ENCODE measurements at regions not wholly inside any gene's neighbourhood (a gene's known extent, or its start where the extent isn't known, plus 50 kb on each side); places are given as distances from the start of the nearest gene placed in this dataset.

GRCh38 chr9:28653216-28653615 lies 1079.9 kb upstream of the C9orf72 start:
- Histone ChIP-seq H3K4me1 (ENCODE audit: insufficient read depth, low read length) (peaks cover 27% of the 10 kb centered on the region; the same call in 1 of the 2 replicates), H3K9ac (ENCODE audit: low read depth, low read length) (no peak overlapping the region), H3K9me3 (ENCODE audit: control insufficient read depth, insufficient read depth, low read length) (no peaks in the 10 kb centered on the region), H3K36me3 (ENCODE audit: insufficient read depth, low read length) (no peaks in the 10 kb centered on the region)

- H3K9ac ChIP-seq (ENCODE audit: low read depth, low read length): no peak overlapping the region
- H3K9me3 ChIP-seq (ENCODE audit: control insufficient read depth, insufficient read depth, low read length): no peaks in the 10 kb centered on the region
- peaks cover 7% of the 10 kb centered on the region; the same call in 1 of the 2 replicates for H3K4me1 ChIP-seq (ENCODE audit: insufficient read depth, low read length)
- no peaks in the 10 kb centered on the region for H3K36me3 ChIP-seq (ENCODE audit: insufficient read depth, low read length)
Observed at GRCh38 chr9:28656727-28657126, 1083.4 kb upstream of the C9orf72 start.

GRCh38 chr9:28661853-28662252 lies 1088.6 kb upstream of the C9orf72 start:
- no peaks in the 10 kb centered on the region for H3K36me3 ChIP-seq (ENCODE audit: insufficient read depth, low read length)
- H3K9me3 ChIP-seq (ENCODE audit: control insufficient read depth, insufficient read depth, low read length): no peaks in the 10 kb centered on the region
- peaks cover under 1% of the 10 kb centered on the region; the same call in 1 of the 2 replicates for H3K4me1 ChIP-seq (ENCODE audit: insufficient read depth, low read length)
- H3K9ac ChIP-seq (ENCODE audit: low read depth, low read length): no peak overlapping the region

- no peaks in the 10 kb centered on the region for H3K9me3 ChIP-seq (ENCODE audit: control insufficient read depth, insufficient read depth, low read length)
- H3K4me1 ChIP-seq (ENCODE audit: insufficient read depth, low read length): no peaks in the 10 kb centered on the region
- H3K9ac ChIP-seq (ENCODE audit: low read depth, low read length): no peak overlapping the region
- H3K36me3 ChIP-seq (ENCODE audit: insufficient read depth, low read length): no peaks in the 10 kb centered on the region
Observed at GRCh38 chr9:28662675-28663074, 1089.4 kb upstream of the C9orf72 start.

DNA sequence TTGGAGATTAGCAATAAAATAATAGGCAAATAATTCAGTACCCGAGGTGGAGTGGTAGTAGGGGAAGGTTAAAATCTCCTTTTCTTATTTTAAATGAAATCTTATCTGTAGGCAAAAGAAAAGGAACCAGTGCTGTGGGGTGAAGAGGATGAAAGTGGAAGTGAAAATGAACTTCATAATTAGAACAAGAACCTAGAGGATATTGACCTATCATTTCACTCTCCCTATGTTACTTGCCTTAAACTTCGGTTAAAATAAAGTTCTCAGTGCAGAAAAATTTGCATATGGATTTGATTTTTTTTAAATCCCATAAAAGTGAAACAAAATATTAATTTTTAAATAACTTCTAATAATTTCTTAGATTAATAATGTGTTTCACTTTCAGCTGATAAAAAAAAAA lies 1094.9 kb upstream of the C9orf72 start:
- no peaks in the 10 kb centered on the region for H3K9me3 ChIP-seq (ENCODE audit: control insufficient read depth, insufficient read depth, low read length)
- H3K9ac ChIP-seq (ENCODE audit: low read depth, low read length): no peak overlapping the region
- H3K36me3 ChIP-seq (ENCODE audit: insufficient read depth, low read length): no peaks in the 10 kb centered on the region
- no peaks in the 10 kb centered on the region for H3K4me1 ChIP-seq (ENCODE audit: insufficient read depth, low read length)

DNA sequence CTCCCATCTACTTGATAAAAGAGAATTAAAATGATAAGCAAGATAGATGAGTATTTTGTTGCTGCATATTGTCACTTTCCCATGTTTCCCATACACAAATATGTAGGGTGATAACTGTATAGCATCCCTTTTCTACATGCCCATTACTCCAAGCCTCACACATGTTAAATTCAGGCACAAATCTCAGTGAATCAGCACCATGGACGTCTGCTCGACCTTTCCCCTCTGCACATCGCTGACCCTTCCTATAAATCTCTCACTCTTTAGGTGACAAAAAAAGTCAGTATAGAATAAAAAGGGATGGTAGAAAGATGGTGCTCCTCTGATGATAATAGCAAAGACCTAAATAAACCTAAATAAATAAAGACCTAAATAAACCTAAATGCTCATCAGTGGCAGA lies 1097.7 kb upstream of the C9orf72 start:
- Histone ChIP-seq H3K4me1 (ENCODE audit: insufficient read depth, low read length) (no peaks in the 10 kb centered on the region), H3K36me3 (ENCODE audit: insufficient read depth, low read length) (no peaks in the 10 kb centered on the region), H3K9me3 (ENCODE audit: control insufficient read depth, insufficient read depth, low read length) (no peaks in the 10 kb centered on the region), H3K9ac (ENCODE audit: low read depth, low read length) (no peak overlapping the region)

- Histone ChIP-seq H3K4me1 (ENCODE audit: insufficient read depth, low read length) (peaks cover 12% of the 10 kb centered on the region; the same call in 1 of the 2 replicates), H3K36me3 (ENCODE audit: insufficient read depth, low read length) (no peaks in the 10 kb centered on the region), H3K9me3 (ENCODE audit: control insufficient read depth, insufficient read depth, low read length) (no peaks in the 10 kb centered on the region), H3K9ac (ENCODE audit: low read depth, low read length) (no peak overlapping the region)
Observed at GRCh38 chr9:28678097-28678496, 1104.8 kb upstream of the C9orf72 start.

- Histone ChIP-seq H3K9me3 (ENCODE audit: control insufficient read depth, insufficient read depth, low read length) (no peaks in the 10 kb centered on the region), H3K9ac (ENCODE audit: low read depth, low read length) (no peak overlapping the region), H3K36me3 (ENCODE audit: insufficient read depth, low read length) (no peaks in the 10 kb centered on the region), H3K4me1 (ENCODE audit: insufficient read depth, low read length) (peaks cover 13% of the 10 kb centered on the region; the same call in 1 of the 2 replicates)
Observed at GRCh38 chr9:28688172-28688571, 1114.9 kb upstream of the C9orf72 start.

GRCh38 chr9:28692012-28692411 lies 1118.7 kb upstream of the C9orf72 start:
- Histone ChIP-seq H3K36me3 (ENCODE audit: insufficient read depth, low read length) (no peaks in the 10 kb centered on the region), H3K9ac (ENCODE audit: low read depth, low read length) (no peak overlapping the region), H3K4me1 (ENCODE audit: insufficient read depth, low read length) (peaks cover 13% of the 10 kb centered on the region; the same call in 1 of the 2 replicates), H3K9me3 (ENCODE audit: control insufficient read depth, insufficient read depth, low read length) (no peaks in the 10 kb centered on the region)

DNA sequence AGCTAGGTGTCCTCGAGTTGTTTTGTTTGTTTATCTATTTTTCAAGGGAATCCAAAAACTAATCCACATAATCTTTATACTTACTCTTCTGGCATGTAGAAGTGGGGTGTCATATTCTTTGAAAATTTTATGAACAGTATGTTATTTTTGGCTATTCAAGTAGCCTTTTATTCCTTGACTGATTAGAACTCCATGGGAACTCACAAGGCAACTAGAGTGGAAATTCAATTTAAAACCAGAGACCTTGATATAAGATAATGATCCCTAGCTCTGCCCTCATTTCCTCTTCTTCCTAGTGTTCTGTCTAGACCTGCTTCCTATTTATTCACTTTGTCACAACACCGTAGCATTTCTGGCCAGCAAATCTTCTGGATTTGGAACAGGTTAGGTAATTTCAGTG lies 1123.7 kb upstream of the C9orf72 start:
- H3K36me3 ChIP-seq (ENCODE audit: insufficient read depth, low read length): no peaks in the 10 kb centered on the region
- no peak overlapping the region for H3K9ac ChIP-seq (ENCODE audit: low read depth, low read length)
- no peaks in the 10 kb centered on the region for H3K4me1 ChIP-seq (ENCODE audit: insufficient read depth, low read length)
- no peaks in the 10 kb centered on the region; the same call in none of the 2 replicates for H3K9me3 ChIP-seq (ENCODE audit: control insufficient read depth, insufficient read depth, low read length)

GRCh38 chr9:28699632-28700031 lies 1126.4 kb upstream of the C9orf72 start:
- no peaks in the 10 kb centered on the region for H3K36me3 ChIP-seq (ENCODE audit: insufficient read depth, low read length)
- H3K9me3 ChIP-seq (ENCODE audit: control insufficient read depth, insufficient read depth, low read length): no peaks in the 10 kb centered on the region; the same call in none of the 2 replicates
- H3K9ac ChIP-seq (ENCODE audit: low read depth, low read length): no peak overlapping the region
- no peaks in the 10 kb centered on the region for H3K4me1 ChIP-seq (ENCODE audit: insufficient read depth, low read length)

DNA sequence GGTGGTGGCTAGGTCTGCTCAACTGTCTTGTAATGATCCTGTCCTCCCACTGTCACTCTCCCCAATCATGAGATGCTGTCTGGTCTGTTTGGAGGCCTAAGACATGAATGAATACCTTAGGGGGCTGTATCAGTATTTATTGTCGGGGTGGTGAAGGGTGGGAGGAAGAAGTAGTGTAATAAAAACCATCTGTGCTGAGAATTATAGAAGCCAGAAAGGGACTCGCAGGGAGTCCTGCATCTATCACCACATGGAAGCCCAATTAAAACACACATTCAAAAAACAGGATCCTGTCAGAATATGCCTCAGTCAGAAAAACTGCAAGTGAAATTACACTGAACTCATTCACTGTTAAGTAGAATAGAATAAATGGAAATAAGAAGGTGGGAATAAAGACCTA lies 1134.3 kb upstream of the C9orf72 start:
- no peaks in the 10 kb centered on the region for H3K9me3 ChIP-seq (ENCODE audit: control insufficient read depth, insufficient read depth, low read length)

GRCh38 chr9:28714188-28714587 lies 1140.9 kb upstream of the C9orf72 start:
- Histone ChIP-seq H3K36me3 (ENCODE audit: insufficient read depth, low read length) (no peaks in the 10 kb centered on the region), H3K9ac (ENCODE audit: low read depth, low read length) (no peak overlapping the region), H3K9me3 (ENCODE audit: control insufficient read depth, insufficient read depth, low read length) (no peaks in the 10 kb centered on the region), H3K4me1 (ENCODE audit: insufficient read depth, low read length) (no peaks in the 10 kb centered on the region)

More for the DNA sequence above, 1134.3 kb upstream of the C9orf72 start:
- Histone ChIP-seq H3K36me3 (ENCODE audit: insufficient read depth, low read length) (no peaks in the 10 kb centered on the region), H3K4me1 (ENCODE audit: insufficient read depth, low read length) (no peaks in the 10 kb centered on the region; the same call in 1 of the 2 replicates), H3K9ac (ENCODE audit: low read depth, low read length) (no peak overlapping the region)

DNA sequence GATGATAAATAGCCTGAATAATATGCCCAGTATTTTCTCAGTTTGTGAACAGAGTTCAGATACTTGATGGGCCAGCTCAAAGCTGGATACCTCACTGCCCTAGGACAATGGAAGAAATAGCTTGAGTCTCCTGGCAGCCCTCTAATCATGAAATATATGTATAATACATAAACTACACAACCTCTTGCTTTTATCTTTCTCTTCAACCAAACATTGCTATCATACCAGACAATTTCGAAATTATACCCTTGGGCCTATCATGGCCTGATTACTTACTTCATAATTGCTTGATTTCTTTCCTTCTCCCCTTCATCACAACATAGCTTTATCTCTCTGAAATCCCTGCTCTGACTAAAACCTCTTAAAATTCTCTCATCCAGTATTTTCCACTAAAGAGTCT lies 1144.9 kb upstream of the C9orf72 start:
- Histone ChIP-seq H3K4me1 (ENCODE audit: insufficient read depth, low read length) (no peaks in the 10 kb centered on the region; the same call in 1 of the 2 replicates), H3K9ac (ENCODE audit: low read depth, low read length) (no peak overlapping the region), H3K9me3 (ENCODE audit: control insufficient read depth, insufficient read depth, low read length) (no peaks in the 10 kb centered on the region), H3K36me3 (ENCODE audit: insufficient read depth, low read length) (no peaks in the 10 kb centered on the region)

GRCh38 chr9:28720746-28721145 lies 1147.5 kb upstream of the C9orf72 start:
- Histone ChIP-seq H3K9ac (ENCODE audit: low read depth, low read length) (no peak overlapping the region), H3K36me3 (ENCODE audit: insufficient read depth, low read length) (no peaks in the 10 kb centered on the region), H3K9me3 (ENCODE audit: control insufficient read depth, insufficient read depth, low read length) (no peaks in the 10 kb centered on the region), H3K4me1 (ENCODE audit: insufficient read depth, low read length) (no peaks in the 10 kb centered on the region; the same call in 1 of the 2 replicates)

- H3K9ac ChIP-seq (ENCODE audit: low read depth, low read length): no peak overlapping the region
Observed at GRCh38 chr9:28730111-28730510, 1156.8 kb upstream of the C9orf72 start.

More at GRCh38 chr9:28730111-28730510, 1156.8 kb upstream of the C9orf72 start:
- Histone ChIP-seq H3K4me1 (ENCODE audit: insufficient read depth, low read length) (no peaks in the 10 kb centered on the region), H3K9me3 (ENCODE audit: control insufficient read depth, insufficient read depth, low read length) (no peaks in the 10 kb centered on the region), H3K36me3 (ENCODE audit: insufficient read depth, low read length) (no peaks in the 10 kb centered on the region)
